ENCODE measurements at regions not wholly inside any gene's neighbourhood (a gene's known extent, or its start where the extent isn't known, plus 50 kb on each side); places are given as distances from the start of the nearest gene placed in this dataset.
A peak's percentile ranks its signal among the peaks of the same experiment; 100 is the strongest.

DNA sequence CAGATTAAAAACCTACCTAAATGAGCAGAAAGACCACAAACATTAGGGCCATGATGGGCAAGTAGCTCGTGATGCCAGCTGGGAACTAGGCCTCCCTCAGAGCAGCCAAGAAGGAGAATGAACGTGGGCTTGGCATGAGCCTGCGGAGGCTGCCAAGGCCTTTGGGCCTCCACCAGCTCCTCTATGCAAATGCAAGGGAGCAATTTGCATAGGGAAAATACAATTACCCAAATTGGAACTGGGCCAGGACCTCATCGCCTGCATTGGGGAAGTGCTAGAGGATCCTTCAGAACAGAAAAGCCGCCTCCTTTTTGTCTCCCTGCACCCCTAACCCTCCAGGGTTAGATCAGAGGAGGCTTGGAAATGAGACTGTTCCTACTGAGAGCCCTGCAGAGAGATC, 326.4 kb downstream of the SMAD2 start:
- Histone ChIP-seq H3K27ac (no peak overlapping the region), H3K27me3 (no peaks in the 10 kb centered on the region), H3K9me3 (no peaks in the 10 kb centered on the region), H3K4me2 (no peak overlapping the region), H3K4me3 (no peak overlapping the region), H3K36me3 (no peaks in the 10 kb centered on the region), H3K4me1 (no peaks in the 10 kb centered on the region), H3K9ac (no peak overlapping the region), H4K20me1 (no peaks in the 10 kb centered on the region)
- no peak for TF ChIP-seq Cebpa-rat (IDR thresholded peaks at IDR 0.05)

DNA sequence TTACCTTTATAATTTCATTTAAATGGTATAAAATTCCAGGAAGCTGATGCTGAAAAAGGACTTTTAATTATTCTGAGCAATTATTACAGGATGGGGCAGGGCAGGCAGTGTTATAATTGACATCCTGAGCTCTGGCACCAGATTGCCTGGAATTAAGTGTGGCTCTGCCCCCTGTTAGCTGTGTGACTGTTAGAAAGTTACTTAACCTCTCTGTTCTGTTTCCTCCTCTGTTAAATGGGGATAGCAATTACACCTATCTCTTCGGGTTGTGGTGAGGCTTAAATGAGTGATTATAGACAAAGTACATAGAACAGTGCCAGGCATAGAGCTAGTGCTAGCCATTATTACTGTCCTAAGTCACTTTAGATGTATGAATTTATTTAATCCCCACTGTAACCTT, 327.3 kb downstream of the SMAD2 start:
- H4K20me1 ChIP-seq: no peaks in the 10 kb centered on the region
- no peak overlapping the region for H3K9ac ChIP-seq
- no peak overlapping the region for H3K4me2 ChIP-seq
- H3K4me1 ChIP-seq: no peaks in the 10 kb centered on the region
- H3K36me3 ChIP-seq: no peaks in the 10 kb centered on the region
- H3K27ac ChIP-seq: no peak overlapping the region
- no peaks in the 10 kb centered on the region for H3K9me3 ChIP-seq
- H3K27me3 ChIP-seq: no peaks in the 10 kb centered on the region
- H3K4me3 ChIP-seq: no peak overlapping the region
- TF ChIP-seq Cebpa-rat (IDR thresholded peaks at IDR 0.05): no peak

- Histone ChIP-seq H3K4me1 (no peaks in the 10 kb centered on the region), H3K9ac (no peak overlapping the region), H3K27me3 (no peaks in the 10 kb centered on the region), H3K27ac (no peak overlapping the region), H3K4me2 (no peak overlapping the region), H3K36me3 (no peaks in the 10 kb centered on the region), H3K4me3 (no peak overlapping the region), H3K9me3 (no peaks in the 10 kb centered on the region), H4K20me1 (no peaks in the 10 kb centered on the region)
- no peak for TF ChIP-seq Cebpa-rat (IDR thresholded peaks at IDR 0.05)
Observed at GRCh38 chr18:47602273-47602897, 328.1 kb downstream of the SMAD2 start.

DNA sequence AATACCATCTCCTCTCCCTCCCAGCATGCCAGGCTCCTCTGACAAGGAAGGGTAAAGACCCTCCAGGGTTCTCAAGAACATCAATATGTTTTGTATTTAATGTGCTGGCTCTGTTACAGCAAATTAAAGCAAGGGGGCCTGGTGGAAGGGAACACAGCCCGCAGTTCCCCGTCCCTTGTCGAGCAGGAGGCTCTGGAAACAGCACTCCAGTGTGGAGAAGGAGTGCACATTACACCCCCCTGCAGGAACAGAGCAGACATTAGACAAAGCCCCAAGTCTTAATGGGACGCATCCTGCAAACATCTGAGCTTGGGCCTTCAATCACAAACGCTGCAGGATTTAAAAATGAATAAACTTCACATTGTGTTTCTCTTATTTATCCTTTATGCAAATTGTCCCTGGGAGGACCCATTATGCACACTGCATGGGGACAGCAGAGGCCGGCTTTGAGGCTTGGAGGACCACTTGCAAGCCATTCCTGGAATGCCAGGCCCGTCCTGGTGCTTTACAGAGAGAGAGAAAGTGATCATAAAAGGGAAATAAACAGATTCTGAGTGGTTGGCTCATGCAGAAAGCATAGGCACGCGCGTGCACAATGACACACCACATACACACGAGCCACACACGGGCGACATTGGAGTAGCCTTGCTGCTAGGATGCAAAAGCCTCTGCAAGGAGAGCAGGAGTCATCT, 328.7 kb downstream of the SMAD2 start:
- TF ChIP-seq Cebpa-rat (IDR thresholded peaks at IDR 0.05): no peak
- H3K27ac ChIP-seq: no peak overlapping the region

DNA sequence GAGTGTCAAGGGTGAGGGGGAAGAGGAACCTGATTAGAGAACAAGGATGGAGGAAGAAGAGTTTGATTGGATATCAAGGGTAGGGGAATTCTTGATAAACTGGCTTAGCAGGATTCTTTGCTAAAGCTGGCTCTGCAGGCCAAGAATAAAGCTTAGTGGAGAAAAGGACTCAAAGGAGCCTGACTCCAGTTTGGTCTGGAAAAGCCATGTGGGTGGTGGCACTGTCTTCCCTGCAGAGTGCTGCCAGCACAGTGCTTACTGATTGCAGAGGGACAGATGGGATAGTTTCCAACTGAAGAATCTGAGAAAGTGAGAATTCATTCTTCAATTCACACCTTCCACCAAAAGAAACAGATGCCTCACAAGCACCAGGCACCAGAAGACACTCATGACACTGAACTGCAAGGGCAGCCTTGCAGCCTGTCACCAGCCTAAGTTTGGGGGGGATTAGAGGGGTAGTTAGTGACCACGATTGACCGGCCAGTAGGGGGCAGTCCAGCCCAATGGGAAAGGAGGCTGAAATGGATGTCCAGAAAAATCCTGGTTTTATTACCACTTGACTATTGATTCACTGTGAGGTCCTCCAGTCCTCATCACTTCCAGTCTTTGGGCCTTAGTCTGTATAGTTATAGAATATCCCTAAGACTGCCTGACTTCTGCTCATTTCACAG, 334.5 kb downstream of the SMAD2 start:
- no peak overlapping the region for H3K27ac ChIP-seq
- no peak for TF ChIP-seq Cebpa-rat (IDR thresholded peaks at IDR 0.05)
- peaks cover 13% of the 10 kb centered on the region for H3K9me3 ChIP-seq

More for the DNA sequence above, 328.7 kb downstream of the SMAD2 start:
- no peaks in the 10 kb centered on the region for H3K4me1 ChIP-seq
- no peaks in the 10 kb centered on the region for H3K36me3 ChIP-seq
- no peak overlapping the region for H3K9ac ChIP-seq
- no peaks in the 10 kb centered on the region for H3K9me3 ChIP-seq
- H4K20me1 ChIP-seq: no peaks in the 10 kb centered on the region
- no peak overlapping the region for H3K4me3 ChIP-seq
- no peak overlapping the region for H3K4me2 ChIP-seq
- no peaks in the 10 kb centered on the region for H3K27me3 ChIP-seq

DNA sequence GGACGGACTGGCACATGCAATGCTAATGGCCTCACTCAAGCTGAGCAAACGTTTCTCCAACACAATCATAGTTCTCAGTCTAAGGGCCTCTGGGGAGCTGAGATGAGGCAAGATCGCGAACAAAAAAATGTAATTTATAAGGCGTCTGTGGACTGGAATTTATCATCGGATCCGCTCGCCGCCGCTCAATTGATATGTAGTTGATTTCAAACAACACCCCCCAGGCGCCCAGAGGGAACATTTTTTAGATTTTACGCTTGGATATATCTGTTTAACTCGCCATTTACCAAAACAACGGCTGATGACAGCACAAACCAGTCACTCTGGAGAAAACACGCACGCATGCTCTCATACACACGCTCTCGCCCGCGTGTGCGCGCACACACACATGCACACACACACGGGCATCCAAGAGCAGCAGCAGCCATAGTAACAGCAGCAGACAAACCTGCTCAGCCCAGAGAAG, 335.8 kb downstream of the SMAD2 start:
- no peaks in the 10 kb centered on the region for H3K36me3 ChIP-seq
- peaks cover 13% of the 10 kb centered on the region for H3K9me3 ChIP-seq
- TF ChIP-seq Cebpa-rat (IDR thresholded peaks at IDR 0.05): no peak
- peaks cover 9% of the 10 kb centered on the region; the same call in 1 of the 2 replicates for H3K27me3 ChIP-seq
- H3K4me2 ChIP-seq: no peak overlapping the region
- no peak overlapping the region for H3K27ac ChIP-seq
- no peak overlapping the region for H3K4me3 ChIP-seq
- no peaks in the 10 kb centered on the region for H4K20me1 ChIP-seq
- H3K9ac ChIP-seq: no peak overlapping the region
- peaks cover 5% of the 10 kb centered on the region; the same call in 1 of the 2 replicates for H3K4me1 ChIP-seq

More for the DNA sequence above, 334.5 kb downstream of the SMAD2 start:
- Histone ChIP-seq H3K4me3 (no peak overlapping the region), H3K4me1 (peaks cover 5% of the 10 kb centered on the region; the same call in 1 of the 2 replicates), H3K9ac (no peak overlapping the region), H3K4me2 (no peak overlapping the region), H4K20me1 (no peaks in the 10 kb centered on the region), H3K36me3 (no peaks in the 10 kb centered on the region), H3K27me3 (peaks cover 9% of the 10 kb centered on the region; the same call in 1 of the 2 replicates)

DNA sequence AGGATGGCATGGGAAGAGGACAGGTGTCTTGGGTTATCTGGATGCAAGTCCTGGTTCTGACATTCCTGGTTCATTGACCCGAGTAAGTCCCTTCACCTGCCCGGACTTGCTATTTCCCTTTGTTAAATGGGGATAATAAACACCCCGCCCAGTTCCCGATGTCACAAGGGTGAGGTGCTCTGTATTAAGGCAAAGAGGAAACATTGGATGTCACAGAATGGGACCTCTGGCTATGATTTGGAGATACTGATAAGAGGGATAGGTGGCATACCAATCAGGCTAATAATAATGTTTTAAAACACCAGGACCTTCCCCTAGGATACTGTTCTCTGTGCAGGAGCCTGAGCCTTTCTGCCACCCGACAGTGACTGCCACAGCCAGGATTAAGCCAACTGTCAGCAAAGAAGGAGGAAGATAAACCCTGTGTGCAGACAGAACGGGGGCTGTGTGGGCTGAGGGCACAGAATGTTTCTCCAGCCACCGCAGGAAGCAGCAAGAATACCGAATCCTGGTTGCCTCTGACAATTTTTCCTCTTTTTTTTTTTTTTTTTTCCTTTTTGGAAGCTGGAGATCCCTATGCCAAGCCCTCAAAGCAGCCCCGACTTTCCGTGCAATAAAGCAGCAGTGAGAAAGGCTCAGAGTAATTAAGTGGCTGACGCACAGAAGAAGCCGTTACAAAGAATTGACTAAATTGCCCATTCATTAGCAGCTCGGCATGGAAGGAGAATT, 336.6 kb downstream of the SMAD2 start:
- Histone ChIP-seq H3K27ac (no peak overlapping the region), H3K4me1 (peaks cover 5% of the 10 kb centered on the region; the same call in 1 of the 2 replicates), H3K36me3 (no peaks in the 10 kb centered on the region), H3K9me3 (peaks cover 13% of the 10 kb centered on the region), H3K9ac (no peak overlapping the region), H3K27me3 (peaks cover 9% of the 10 kb centered on the region; the same call in 1 of the 2 replicates), H3K4me3 (no peak overlapping the region), H4K20me1 (no peaks in the 10 kb centered on the region), H3K4me2 (no peak overlapping the region)
- TF ChIP-seq Cebpa-rat (IDR thresholded peaks at IDR 0.05): no peak

GRCh38 chr18:47591429-47591828, 339.0 kb downstream of the SMAD2 start:
- peak overlapping the region; percentile 3; the same call in 1 of the 2 replicates for H3K4me2 ChIP-seq
- H3K4me3 ChIP-seq: no peak overlapping the region
- H3K9ac ChIP-seq: no peak overlapping the region
- peaks cover 13% of the 10 kb centered on the region for H3K9me3 ChIP-seq
- TF ChIP-seq Cebpa-rat (IDR thresholded peaks at IDR 0.05): no peak
- no peaks in the 10 kb centered on the region for H4K20me1 ChIP-seq
- H3K27ac ChIP-seq: no peak overlapping the region
- peaks cover 9% of the 10 kb centered on the region; the same call in 1 of the 2 replicates for H3K27me3 ChIP-seq
- no peaks in the 10 kb centered on the region for H3K36me3 ChIP-seq
- H3K4me1 ChIP-seq: peaks cover 5% of the 10 kb centered on the region; the same call in 1 of the 2 replicates

GRCh38 chr18:47587587-47587986, 336.1 kb upstream of the SKOR2 start:
- no peaks in the 10 kb centered on the region for H3K36me3 ChIP-seq
- H4K20me1 ChIP-seq: no peaks in the 10 kb centered on the region
- H3K9ac ChIP-seq: no peak overlapping the region
- H3K27me3 ChIP-seq: no peaks in the 10 kb centered on the region
- H3K4me3 ChIP-seq: no peak overlapping the region
- TF ChIP-seq Cebpa-rat (IDR thresholded peaks at IDR 0.05): no peak
- H3K27ac ChIP-seq: no peak overlapping the region
- H3K4me1 ChIP-seq: peaks cover 5% of the 10 kb centered on the region; the same call in 1 of the 2 replicates
- H3K4me2 ChIP-seq: no peak overlapping the region
- H3K9me3 ChIP-seq: no peaks in the 10 kb centered on the region
